Glutamatergic neuron (in vitro differentiated cells): ENCODE measurements at regions not wholly inside any gene's neighbourhood (a gene's known extent, or its start where the extent isn't known, plus 50 kb on each side); places are given as distances from the start of the nearest gene placed in this dataset.

Source experiments
- DNase-seq: peaks from one replicate; pipeline ENCODE4 v3.0.0; 2022
- H3K27ac Mint-ChIP-seq: one replicate; pipeline ENCODE4 v1.8.0; 2020; ENCODE audit warnings: mild to moderate bottlenecking, mixed read lengths, inconsistent platforms; ENCODE audit not compliant: unreplicated experiment
- H3K27me3 Mint-ChIP-seq: one replicate; pipeline ENCODE4 v1.8.0; 2020; ENCODE audit warnings: mild to moderate bottlenecking, moderate library complexity, mixed read lengths, inconsistent platforms; ENCODE audit not compliant: unreplicated experiment
- H3K36me3 Mint-ChIP-seq: one replicate; pipeline ENCODE4 v1.8.0; 2020; ENCODE audit warnings: mild to moderate bottlenecking, mixed read lengths, inconsistent platforms; ENCODE audit not compliant: unreplicated experiment
- H3K4me1 Mint-ChIP-seq: one replicate; pipeline ENCODE4 v1.8.0; 2020; ENCODE audit warnings: mild to moderate bottlenecking, low read depth, mixed read lengths, inconsistent platforms; ENCODE audit not compliant: unreplicated experiment
- H3K4me3 Mint-ChIP-seq: one replicate; pipeline ENCODE4 v1.8.0; 2020; ENCODE audit warnings: mild to moderate bottlenecking, mixed read lengths, inconsistent platforms; ENCODE audit not compliant: unreplicated experiment
- H3K9me3 Mint-ChIP-seq: one replicate; pipeline ENCODE4 v1.8.0; 2020; ENCODE audit warnings: mild to moderate bottlenecking, moderate library complexity, mixed read lengths, inconsistent platforms; ENCODE audit not compliant: unreplicated experiment
- CTCF ChIP-seq: fragments of 200-600 bp; sonication (generic); IDR thresholded peaks from one replicate; pipeline ENCODE4 v1.5.0; 2021; ENCODE audit not compliant: partially characterized antibody, unreplicated experiment

- no peak for TF ChIP-seq CTCF
- H3K4me3 Mint-ChIP-seq, result no peak overlapping the region
- no peaks in the 10 kb centered on the region for H3K4me1 Mint-ChIP-seq
- peaks cover 2% of the 10 kb centered on the region for H3K9me3 Mint-ChIP-seq
- H3K27me3 Mint-ChIP-seq, result no peaks in the 10 kb centered on the region
- DNase-seq, result no peak
- peaks cover 6% of the 10 kb centered on the region for H3K36me3 Mint-ChIP-seq
- H3K27ac Mint-ChIP-seq, result no peak overlapping the region
These were observed 134.5 kb upstream of the HNRNPU start for GRCh38 chr1:244998717-244999346.

DNA sequence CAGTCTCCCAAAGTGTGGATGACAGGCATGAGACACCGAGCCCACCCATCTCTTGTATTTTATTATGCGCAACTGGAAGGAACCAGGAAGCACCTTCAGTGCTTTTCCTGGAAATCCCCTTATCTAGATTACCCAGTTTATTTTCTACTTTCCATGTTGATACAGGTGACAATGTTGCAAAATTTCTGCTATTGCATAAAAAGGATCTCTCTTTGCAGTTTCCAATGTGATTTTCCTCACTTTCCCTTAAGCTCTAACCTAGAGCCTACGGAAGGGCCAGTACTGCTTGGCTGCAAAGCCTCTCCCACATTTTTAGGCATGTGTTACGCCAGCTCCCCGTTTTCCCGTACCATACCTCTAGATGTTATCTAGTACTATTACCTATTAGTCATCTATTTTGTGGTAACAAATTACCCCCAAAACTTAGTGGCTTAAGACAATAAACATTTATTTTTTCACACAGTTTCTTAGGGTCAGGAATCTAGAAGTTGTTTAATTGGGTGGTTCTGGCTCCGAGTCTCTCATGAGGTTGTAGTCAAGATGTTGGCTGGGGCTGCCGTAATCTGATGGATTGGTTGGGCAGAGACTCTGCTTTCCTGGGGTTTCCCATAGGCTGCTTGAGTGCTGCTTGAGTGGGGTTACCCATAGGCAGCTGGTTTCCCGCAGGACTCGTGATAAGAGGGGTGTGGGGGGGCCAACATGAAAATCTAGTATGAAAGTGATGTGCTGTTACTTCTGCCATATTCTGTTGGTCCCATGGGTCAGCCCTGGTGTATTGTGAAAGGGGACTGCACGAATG, 131.5 kb upstream of the HNRNPU start:
- Mint-ChIP-seq H3K27me3 (no peaks in the 10 kb centered on the region), H3K36me3 (peaks cover 6% of the 10 kb centered on the region), H3K9me3 (peaks cover 2% of the 10 kb centered on the region), H3K27ac (no peak overlapping the region), H3K4me1 (no peaks in the 10 kb centered on the region), H3K4me3 (no peak overlapping the region)
- DNase-seq, result no peak
- TF ChIP-seq CTCF, result no peak

GRCh38 chr1:244992833-244993232, 128.5 kb upstream of the HNRNPU start:
- Mint-ChIP-seq H3K27ac (no peak overlapping the region), H3K9me3 (peaks cover 2% of the 10 kb centered on the region), H3K4me3 (no peak overlapping the region), H3K4me1 (no peaks in the 10 kb centered on the region), H3K27me3 (no peaks in the 10 kb centered on the region), H3K36me3 (peaks cover 6% of the 10 kb centered on the region)
- TF ChIP-seq CTCF, result no peak
- no peak for DNase-seq

GRCh38 chr1:244989813-244990212, 125.5 kb upstream of the HNRNPU start:
- no peak overlapping the region for H3K27ac Mint-ChIP-seq
- no peak overlapping the region for H3K4me3 Mint-ChIP-seq
- no peaks in the 10 kb centered on the region for H3K4me1 Mint-ChIP-seq
- H3K36me3 Mint-ChIP-seq, result no peaks in the 10 kb centered on the region
- no peak for TF ChIP-seq CTCF
- DNase-seq, result no peak
- no peaks in the 10 kb centered on the region for H3K9me3 Mint-ChIP-seq
- H3K27me3 Mint-ChIP-seq, result no peaks in the 10 kb centered on the region

DNA sequence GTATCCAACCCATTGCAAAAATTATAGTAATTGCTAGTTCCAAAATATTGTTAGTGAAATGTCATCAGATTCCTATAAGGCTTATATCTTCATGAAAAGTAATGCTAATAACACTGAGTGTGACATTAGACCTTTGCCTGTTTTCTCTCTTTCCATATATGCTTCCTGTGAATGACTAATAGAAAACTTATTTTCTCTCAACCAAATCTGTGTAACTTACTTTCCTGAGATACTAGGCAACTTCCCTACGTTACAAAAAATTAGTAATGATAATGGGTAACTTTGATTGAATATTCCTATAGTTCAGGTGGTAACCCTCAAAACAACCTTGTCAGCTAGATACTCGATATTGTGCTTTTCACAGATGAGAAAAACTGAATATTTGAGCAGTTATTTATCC, 124.2 kb upstream of the HNRNPU start:
- Mint-ChIP-seq H3K36me3 (no peaks in the 10 kb centered on the region), H3K27me3 (no peaks in the 10 kb centered on the region), H3K9me3 (no peaks in the 10 kb centered on the region), H3K4me3 (no peak overlapping the region), H3K4me1 (no peaks in the 10 kb centered on the region), H3K27ac (no peak overlapping the region)
- DNase-seq, result no peak
- TF ChIP-seq CTCF, result no peak
